Hepatocyte (in vitro differentiated cells): ENCODE measurements at regions not wholly inside any gene's neighbourhood (a gene's known extent, or its start where the extent isn't known, plus 50 kb on each side); places are given as distances from the start of the nearest gene placed in this dataset.
"Not testable (repeated sequence)": the region's sequence is repeated elsewhere in the genome, so short reads cannot be mapped to it uniquely, and the experiment has no call there.

Source experiments
- DNase-seq: peaks from one replicate; pipeline ENCODE4 v3.0.0-alpha.2; 2016; ENCODE audit warnings: low spot score
- H2AFZ ChIP-seq: fragments of 200-600 bp; sonication (generic); 2 replicates; pipeline ENCODE4 v1.6.0; 2016; ENCODE audit warnings: antibody characterized with exemption, mild to moderate bottlenecking
- H3K27ac ChIP-seq: fragments of 200-600 bp; sonication (generic); 2 replicates; pipeline ENCODE4 v1.5.1; 2016; ENCODE audit warnings: mild to moderate bottlenecking
- H3K27me3 ChIP-seq: fragments of 200-600 bp; sonication (generic); 2 replicates; pipeline ENCODE4 v1.6.1; 2016
- H3K36me3 ChIP-seq: fragments of 200-600 bp; sonication (generic); replicated peaks from 2 replicates; pipeline ENCODE4 v1.5.1; 2016; ENCODE audit warnings: low read depth; ENCODE audit not compliant: insufficient read depth
- H3K4me1 ChIP-seq: fragments of 200-600 bp; sonication (generic); 2 replicates; pipeline ENCODE4 v1.5.1; 2016; ENCODE audit warnings: mild to moderate bottlenecking, moderate library complexity; ENCODE audit not compliant: insufficient read depth
- H3K4me2 ChIP-seq: fragments of 200-600 bp; sonication (generic); 2 replicates; pipeline ENCODE4 v1.6.0; 2016
- H3K4me3 ChIP-seq: fragments of 200-600 bp; sonication (generic); 2 replicates; pipeline ENCODE4 v1.5.1; 2016; ENCODE audit warnings: mild to moderate bottlenecking
- H3K79me2 ChIP-seq: fragments of 200-600 bp; sonication (generic); 2 replicates; pipeline ENCODE4 v1.6.0; 2017; ENCODE audit warnings: mild to moderate bottlenecking
- H3K9me2 ChIP-seq: fragments of 200-600 bp; sonication (generic); replicated peaks from 2 replicates; pipeline ENCODE4 v1.6.0; 2017; ENCODE audit warnings: mild to moderate bottlenecking; ENCODE audit not compliant: insufficient read depth
- H3K9me3 ChIP-seq: fragments of 200-600 bp; sonication (generic); 2 replicates; pipeline ENCODE4 v1.5.1; 2016; ENCODE audit warnings: low read depth, mild to moderate bottlenecking
- H4K20me1 ChIP-seq: fragments of 200-600 bp; sonication (generic); 2 replicates; pipeline ENCODE4 v1.6.0; 2016; ENCODE audit warnings: mild to moderate bottlenecking; ENCODE audit not compliant: insufficient read depth, poor library complexity, severe bottlenecking
- CTCF ChIP-seq: fragments of 200-600 bp; sonication (generic); IDR thresholded peaks from 2 replicates; pipeline ENCODE4 v1.5.1; 2016; ENCODE audit warnings: antibody characterized with exemption, mild to moderate bottlenecking; ENCODE audit not compliant: poor library complexity
- EZH2 ChIP-seq: fragments of 200-600 bp; sonication (generic); IDR thresholded peaks from 2 replicates; pipeline ENCODE4 v1.6.1; 2016; ENCODE audit warnings: antibody characterized with exemption, mild to moderate bottlenecking, borderline replicate concordance
- EZH2phosphoT487 ChIP-seq: fragments of 200-600 bp; sonication (generic); IDR thresholded peaks from one replicate; pipeline ENCODE4 v1.6.1; 2018; ENCODE audit warnings: antibody characterized with exemption, mild to moderate bottlenecking, low read depth, moderate library complexity; ENCODE audit not compliant: unreplicated experiment, severe bottlenecking
- WGBS: methylation state at CpG from one replicate; pipeline ENCODE4 v1.1.6; 2016; ENCODE audit warnings: low lambda C conversion rate; ENCODE audit errors: missing lambda C conversion rate; 5-methylcytosine and 5-hydroxymethylcytosine counted together

- no peak for DNase-seq
- 59% methylated on average over 1 of the region's 1 CpG for WGBS
- TF ChIP-seq CTCF (no peak), EZH2 (no peak), EZH2phosphoT487 (no peak)
Observed at GRCh38 chrX:77342004-77342403, 105.2 kb upstream of the FGF16 start.

GRCh38 chrX:77346859-77347258, 100.3 kb upstream of the FGF16 start:
- Histone ChIP-seq H3K9me3 (no peaks in the 10 kb centered on the region), H3K27me3 (no peaks in the 10 kb centered on the region), H3K4me3 (no peak overlapping the region), H2AFZ (no peak overlapping the region), H3K27ac (no peak overlapping the region), H3K79me2 (no peaks in the 10 kb centered on the region), H3K4me1 (no peaks in the 10 kb centered on the region), H3K9me2 (no peaks in the 10 kb centered on the region), H4K20me1 (no peaks in the 10 kb centered on the region), H3K4me2 (no peak overlapping the region), H3K36me3 (no peaks in the 10 kb centered on the region)
- no peak for DNase-seq
- TF ChIP-seq EZH2 (no peak), EZH2phosphoT487 (no peak), CTCF (no peak)
- 75% methylated on average over 1 of the region's 1 CpG for WGBS

More at GRCh38 chrX:77342004-77342403, 105.2 kb upstream of the FGF16 start:
- H3K79me2 ChIP-seq, result no peaks in the 10 kb centered on the region
- no peaks in the 10 kb centered on the region for H3K9me3 ChIP-seq
- no peak overlapping the region for H3K4me2 ChIP-seq
- H3K4me3 ChIP-seq, result no peak overlapping the region
- H2AFZ ChIP-seq, result no peak overlapping the region
- no peaks in the 10 kb centered on the region for H3K36me3 ChIP-seq
- no peaks in the 10 kb centered on the region for H4K20me1 ChIP-seq
- H3K4me1 ChIP-seq, result no peaks in the 10 kb centered on the region
- H3K27me3 ChIP-seq, result no peaks in the 10 kb centered on the region
- H3K27ac ChIP-seq, result no peak overlapping the region
- no peaks in the 10 kb centered on the region for H3K9me2 ChIP-seq

- Histone ChIP-seq H3K4me1 (no peaks in the 10 kb centered on the region), H3K79me2 (no peaks in the 10 kb centered on the region), H4K20me1 (no peaks in the 10 kb centered on the region), H3K4me3 (no peak overlapping the region), H3K9me2 (no peaks in the 10 kb centered on the region), H2AFZ (no peak overlapping the region), H3K9me3 (no peaks in the 10 kb centered on the region), H3K27ac (no peak overlapping the region), H3K27me3 (no peaks in the 10 kb centered on the region), H3K36me3 (no peaks in the 10 kb centered on the region), H3K4me2 (no peak overlapping the region)
- no peak for DNase-seq
- TF ChIP-seq EZH2 (no peak), CTCF (no peak)
- 18% methylated on average over 5 of the region's 5 CpGs for WGBS
Observed at GRCh38 chrX:77347572-77347971, 99.6 kb upstream of the FGF16 start.

- TF ChIP-seq CTCF (no peak), EZH2 (no peak), EZH2phosphoT487 (no peak)
- Histone ChIP-seq H3K9me3 (no peaks in the 10 kb centered on the region), H3K36me3 (no peaks in the 10 kb centered on the region), H3K4me3 (no peak overlapping the region), H3K27ac (no peak overlapping the region), H3K9me2 (no peaks in the 10 kb centered on the region), H2AFZ (no peak overlapping the region), H4K20me1 (no peaks in the 10 kb centered on the region), H3K4me1 (no peaks in the 10 kb centered on the region), H3K4me2 (no peak overlapping the region), H3K79me2 (no peaks in the 10 kb centered on the region), H3K27me3 (no peaks in the 10 kb centered on the region)
- DNase-seq, result no peak
- 81% methylated on average over 2 of the region's 2 CpGs for WGBS
Observed at GRCh38 chrX:77389891-77390290, 57.3 kb upstream of the FGF16 start.

- not testable (repeated sequence) for H4K20me1 ChIP-seq, DNase-seq, H3K36me3 ChIP-seq, H3K27me3 ChIP-seq, H3K9me2 ChIP-seq, H2AFZ ChIP-seq, H3K4me2 ChIP-seq, H3K9me3 ChIP-seq, H3K79me2 ChIP-seq, H3K4me3 ChIP-seq, H3K27ac ChIP-seq, H3K4me1 ChIP-seq
- WGBS, result 66% methylated on average over 7 of the region's 7 CpGs
Observed at GRCh38 chrX:77390365-77390764, 56.8 kb upstream of the FGF16 start.
